NB4 (cell line): ENCODE measurements at regions not wholly inside any gene's neighbourhood (a gene's known extent, or its start where the extent isn't known, plus 50 kb on each side); places are given as distances from the start of the nearest gene placed in this dataset.

Source experiments
- DNase-seq: peaks from one replicate; pipeline ENCODE4 v3.0.0; 2010; ENCODE audit warnings: low read depth
- H3K4me3 ChIP-seq: one replicate; pipeline ENCODE4 v1.5.1; 2011; ENCODE audit warnings: mild to moderate bottlenecking, low read depth, low read length, moderate library complexity
- CTCF ChIP-seq: IDR thresholded peaks from one replicate; pipeline ENCODE4 v1.5.1; 2012; ENCODE audit warnings: low read depth, low read length
- MAX ChIP-seq: IDR thresholded peaks from 2 replicates; pipeline ENCODE4 v1.6.1; 2011; ENCODE audit warnings: low read depth, low read length
- MYC ChIP-seq: IDR thresholded peaks from 2 replicates; pipeline ENCODE4 v1.6.1; 2011; ENCODE audit warnings: low read depth, low read length
- POLR2A ChIP-seq: IDR thresholded peaks from 2 replicates; pipeline ENCODE4 v1.6.1; 2011; ENCODE audit warnings: mild to moderate bottlenecking; ENCODE audit not compliant: insufficient read length; ENCODE audit errors: extremely low read depth

GRCh38 chr12:67534681-67535080, 113.9 kb upstream of the DYRK2 start:
- TF ChIP-seq CTCF = no peak
- no peak for TF ChIP-seq MYC
- no peak for TF ChIP-seq POLR2A
- no peak for TF ChIP-seq MAX
- DNase-seq = no peak
- H3K4me3 ChIP-seq = no peak overlapping the region

GRCh38 chr12:67535176-67535575, 113.4 kb upstream of the DYRK2 start:
- TF ChIP-seq MAX (no peak), MYC (no peak), CTCF (no peak), POLR2A (no peak)

GRCh38 chr12:67535971-67536370, 112.6 kb upstream of the DYRK2 start:
- TF ChIP-seq POLR2A (no peak), MAX (no peak), MYC (no peak), CTCF (no peak)
- no peak overlapping the region for H3K4me3 ChIP-seq
- DNase-seq = no peak

More at GRCh38 chr12:67535176-67535575, 113.4 kb upstream of the DYRK2 start:
- H3K4me3 ChIP-seq = no peak overlapping the region
- no peak for DNase-seq

GRCh38 chr12:67539329-67539728, 109.2 kb upstream of the DYRK2 start:
- DNase-seq = no peak
- TF ChIP-seq CTCF = no peak
- TF ChIP-seq MAX = no peak
- no peak overlapping the region for H3K4me3 ChIP-seq

- DNase-seq = no peak
- H3K4me3 ChIP-seq = no peak overlapping the region
Measured at GRCh38 chr12:67539946-67540345, 108.6 kb upstream of the DYRK2 start.

More at GRCh38 chr12:67539946-67540345, 108.6 kb upstream of the DYRK2 start:
- TF ChIP-seq MYC (no peak), MAX (no peak), POLR2A (no peak), CTCF (no peak)
